Astrocyte of the hippocampus (primary cell): ENCODE measurements at regions not wholly inside any gene's neighbourhood (a gene's known extent, or its start where the extent isn't known, plus 50 kb on each side); places are given as distances from the start of the nearest gene placed in this dataset.
A peak's percentile ranks its signal among the peaks of the same experiment; 100 is the strongest.
"Not testable (repeated sequence)": the region's sequence is repeated elsewhere in the genome, so short reads cannot be mapped to it uniquely, and the experiment has no call there.

Experiments used
- DNase-seq: peaks from one replicate; pipeline ENCODE4 v3.0.0; 2011; ENCODE audit warnings: low read depth, low spot score

DNA sequence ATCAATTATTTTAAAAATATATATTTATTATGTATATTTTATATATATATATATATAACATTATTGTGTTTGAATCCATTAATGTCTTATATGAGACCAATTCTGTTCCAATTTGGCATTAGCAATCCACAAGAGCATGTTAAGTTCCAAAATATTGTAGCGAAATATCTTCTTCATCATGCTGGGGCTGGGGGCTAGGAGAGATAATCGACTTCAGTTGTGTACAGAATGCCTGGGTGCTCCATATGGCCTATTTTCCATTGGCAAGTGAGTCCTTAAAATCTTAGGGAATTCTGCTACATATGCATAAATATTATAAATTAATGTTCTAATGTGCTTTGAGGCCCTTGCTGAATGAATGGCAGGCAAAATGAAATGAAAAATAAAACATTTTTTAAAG, 117.7 kb downstream of the PCDH7 start:
- no peak for DNase-seq

DNA sequence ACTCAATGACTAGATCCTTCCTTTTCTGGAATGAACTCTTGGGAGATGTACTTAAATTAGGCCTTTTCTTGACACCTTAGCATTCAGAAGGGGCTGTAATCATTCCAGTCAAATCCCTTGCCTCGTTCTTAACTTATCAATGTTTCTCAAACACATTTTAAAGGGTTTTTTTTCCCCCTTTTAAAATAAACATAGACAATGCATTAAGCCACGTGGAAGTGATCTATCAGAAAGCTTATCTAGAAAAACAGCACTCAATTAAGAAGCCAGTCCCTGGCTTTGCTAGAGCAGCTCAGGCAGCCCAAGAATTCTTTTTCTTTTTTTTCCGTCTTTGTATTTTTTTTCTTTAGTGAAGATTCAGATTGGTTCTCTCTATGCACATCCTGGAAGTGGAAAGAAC, 118.2 kb downstream of the PCDH7 start:
- DNase-seq, result no peak

DNA sequence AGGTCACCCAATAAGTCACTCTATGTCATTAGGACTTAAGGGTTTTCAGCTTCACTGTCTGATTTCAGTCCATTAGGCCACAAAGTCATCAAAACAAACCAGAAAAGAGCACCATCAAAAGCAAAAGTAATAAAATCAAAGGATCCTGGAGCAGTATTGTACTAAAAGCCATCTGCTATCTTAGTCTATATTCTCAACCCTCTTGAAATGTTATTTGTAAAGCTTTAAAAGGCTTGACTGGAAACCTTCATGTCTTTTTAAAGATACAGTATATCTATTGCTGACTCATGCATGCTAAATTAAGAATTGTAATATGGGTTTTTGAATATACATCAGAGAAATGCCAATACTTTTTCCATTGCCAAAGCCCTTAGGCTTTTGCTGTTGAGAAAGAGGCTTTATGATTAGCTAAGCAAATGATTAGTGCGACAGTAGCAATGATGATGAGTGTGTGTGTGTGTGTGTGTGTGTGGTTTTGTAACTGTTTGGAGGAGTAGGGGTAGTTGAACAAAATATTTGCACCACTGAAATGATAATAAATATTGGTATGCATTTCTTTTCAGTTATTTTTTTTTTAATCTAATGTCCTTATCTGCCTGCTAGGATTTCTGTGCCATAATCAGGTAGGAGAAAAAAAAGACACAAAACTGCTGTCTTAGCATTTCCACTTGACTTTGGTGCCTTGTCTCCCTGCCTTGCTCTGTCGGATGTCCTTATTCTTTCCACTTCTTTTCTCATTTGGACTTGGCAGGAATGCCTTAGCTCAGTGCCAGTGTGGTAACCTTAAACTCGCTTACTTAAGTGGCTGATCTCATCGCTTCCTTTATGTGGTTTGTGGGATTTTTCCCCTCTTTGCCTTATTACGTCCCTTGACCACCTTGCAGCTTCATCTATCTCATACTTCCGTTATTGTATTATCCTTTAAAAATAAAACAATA, 119.7 kb downstream of the PCDH7 start:
- DNase-seq, result peak; percentile 89

DNA sequence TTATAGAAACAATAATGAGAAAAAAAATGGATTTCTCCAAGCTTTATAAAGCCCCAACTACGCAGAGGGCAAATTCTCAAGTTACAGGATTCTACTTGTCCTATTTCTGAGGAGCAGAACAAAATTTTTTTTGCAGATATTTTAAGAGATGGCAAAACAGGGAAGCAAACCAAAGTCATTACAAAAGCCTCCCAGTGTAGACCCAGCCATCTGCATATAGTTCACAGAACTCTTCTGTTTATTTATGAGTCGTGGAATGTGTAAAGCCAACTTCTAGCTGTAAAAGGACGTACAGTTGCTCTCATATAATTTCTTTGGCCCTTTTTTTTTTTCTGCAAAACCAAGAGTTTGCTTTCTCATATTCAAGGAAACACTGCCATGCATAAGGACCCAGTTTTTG, 120.4 kb downstream of the PCDH7 start:
- DNase-seq, result peak; percentile 33

DNA sequence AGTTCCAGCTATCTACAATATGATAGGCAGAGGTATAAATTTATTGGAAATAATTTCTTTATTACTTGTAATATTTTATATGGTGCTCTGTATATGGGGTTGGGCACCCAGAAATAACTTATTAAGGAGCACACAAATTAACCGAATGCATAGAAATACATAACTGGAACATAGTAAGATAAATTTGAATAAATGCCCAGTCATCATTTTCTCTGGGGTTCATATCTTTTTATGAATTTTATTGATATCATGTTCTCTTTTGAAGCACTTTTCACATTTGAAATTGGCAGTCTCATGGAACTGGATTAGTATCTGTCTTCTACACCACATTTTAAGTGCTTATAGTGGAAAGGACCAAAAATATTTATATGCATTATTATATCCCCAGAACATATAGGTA, 122.0 kb downstream of the PCDH7 start:
- DNase-seq, result no peak

DNA sequence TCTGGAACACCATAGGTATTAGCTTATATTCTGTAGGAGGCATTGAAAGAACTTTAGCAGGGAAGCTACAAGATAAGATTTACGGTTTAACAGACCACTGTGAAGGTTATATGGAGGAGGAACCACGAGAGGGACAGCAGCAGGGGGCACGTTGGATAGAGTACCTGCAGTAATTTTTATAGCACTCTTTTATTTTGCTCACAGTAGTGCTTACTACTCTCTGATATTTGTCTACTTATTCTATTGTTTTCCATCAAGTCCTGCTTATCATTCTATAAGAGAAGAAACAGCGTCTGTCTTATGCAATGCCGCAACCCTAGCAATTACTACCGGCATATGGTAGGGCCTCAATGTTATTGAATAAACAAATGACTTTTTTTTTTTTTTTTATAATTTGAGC, 122.5 kb downstream of the PCDH7 start:
- DNase-seq, result no peak

DNA sequence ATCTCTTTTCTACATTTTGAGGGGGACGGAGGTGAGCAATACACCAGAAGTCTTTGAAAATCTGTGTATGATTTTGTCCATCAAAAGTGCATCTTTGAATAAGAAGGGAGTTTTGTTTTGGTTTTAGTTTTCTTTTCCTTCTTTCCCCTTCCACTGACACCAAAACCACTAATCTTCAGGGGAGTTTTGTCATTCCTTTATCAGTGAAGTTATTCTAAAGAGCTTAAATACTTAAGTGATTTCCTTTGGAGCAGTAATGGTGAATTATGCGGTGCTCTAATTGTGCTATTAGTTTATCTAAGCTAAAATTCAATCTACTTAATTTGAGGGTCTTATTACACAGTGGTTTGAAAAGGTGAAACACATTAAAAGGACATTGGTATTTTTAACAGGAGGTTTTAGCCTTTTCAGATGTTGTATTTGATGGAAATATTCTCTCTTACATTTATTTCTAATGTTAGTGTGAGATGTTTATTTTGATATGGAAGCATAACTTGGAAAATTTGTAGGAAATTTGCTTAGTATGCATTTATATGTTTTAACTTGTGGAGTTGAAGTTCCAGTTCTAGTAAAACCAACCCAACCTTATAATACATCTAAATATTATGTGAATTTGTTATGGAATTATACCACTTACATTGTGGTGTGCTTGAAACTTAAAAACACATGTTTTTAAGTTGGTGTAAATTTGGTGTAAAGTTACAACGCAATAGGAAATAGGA, 124.9 kb downstream of the PCDH7 start:
- DNase-seq, result no peak

DNA sequence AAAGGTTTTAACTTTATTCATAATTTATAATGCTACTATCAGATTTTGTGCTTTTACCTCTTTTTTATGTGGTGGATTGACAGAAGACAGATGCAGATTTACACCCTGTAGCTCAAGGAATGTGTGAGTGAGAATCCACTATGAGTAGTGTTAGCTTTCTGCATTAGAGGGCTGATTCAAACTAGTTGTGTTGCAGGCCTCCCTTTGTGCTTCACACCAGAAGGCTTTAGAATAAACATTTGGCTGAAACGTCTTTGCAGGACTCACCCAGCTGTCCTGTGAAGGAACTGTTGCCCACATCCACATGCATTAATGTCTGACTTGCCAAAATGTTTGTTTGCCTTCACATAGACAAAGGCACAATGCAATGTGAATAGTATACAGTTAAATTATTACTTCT, 127.0 kb downstream of the PCDH7 start:
- no peak for DNase-seq

DNA sequence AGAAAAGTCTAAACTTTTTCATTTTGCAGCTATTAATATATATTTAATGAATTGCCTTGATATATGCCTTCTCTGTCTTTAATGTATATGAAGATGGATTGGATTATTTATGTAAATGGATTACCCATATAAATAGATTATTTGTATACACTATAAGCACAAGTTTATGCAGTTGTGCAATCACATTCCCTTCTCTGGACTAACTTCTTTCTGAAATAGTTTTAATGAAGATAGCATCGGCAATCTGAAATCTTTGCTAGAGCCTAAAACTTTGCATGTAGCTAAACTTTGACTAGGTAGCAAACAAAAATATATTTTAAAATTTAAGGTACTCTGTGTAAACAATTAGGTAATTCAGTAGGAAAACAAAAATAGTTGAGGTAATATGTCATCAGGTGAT, 127.8 kb downstream of the PCDH7 start:
- no peak for DNase-seq

DNA sequence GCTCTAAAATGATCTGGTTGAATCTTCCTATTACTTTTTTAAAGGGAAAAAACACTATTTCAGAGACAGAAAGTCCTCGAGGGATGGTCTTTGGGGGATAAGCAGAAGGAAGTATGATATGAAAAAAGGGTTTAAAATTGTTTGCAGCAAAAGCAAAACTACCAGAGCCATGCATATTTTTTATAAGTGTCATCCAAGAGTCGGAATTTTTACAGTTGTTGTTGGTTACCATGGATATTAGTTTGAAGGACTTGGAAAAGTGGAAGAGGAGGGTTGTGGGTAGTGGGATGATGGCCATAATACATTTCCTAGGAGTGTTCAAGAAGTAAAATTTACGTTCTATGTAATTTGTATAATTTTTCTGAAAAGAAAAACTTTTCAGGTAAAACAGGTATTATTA, 134.4 kb downstream of the PCDH7 start:
- no peak for DNase-seq

DNA sequence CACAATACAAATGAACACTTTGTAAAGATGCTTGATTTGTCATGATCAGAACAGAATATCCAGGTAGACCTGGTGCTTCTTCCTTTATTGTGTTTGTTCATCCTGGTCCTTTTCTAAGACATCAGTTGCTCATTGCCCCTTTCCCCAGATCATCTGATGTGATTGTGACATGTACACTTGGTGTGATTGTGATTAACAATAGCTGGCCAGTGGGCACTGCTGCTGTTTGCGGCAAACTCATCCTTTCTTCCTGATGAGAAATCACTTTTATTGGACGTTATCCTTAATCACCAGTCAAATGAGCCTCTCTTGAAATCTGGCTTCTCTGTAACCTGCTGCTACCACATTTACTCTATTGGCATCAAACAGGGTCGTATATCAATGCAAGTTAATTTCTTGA, 135.1 kb downstream of the PCDH7 start:
- DNase-seq, result no peak

DNA sequence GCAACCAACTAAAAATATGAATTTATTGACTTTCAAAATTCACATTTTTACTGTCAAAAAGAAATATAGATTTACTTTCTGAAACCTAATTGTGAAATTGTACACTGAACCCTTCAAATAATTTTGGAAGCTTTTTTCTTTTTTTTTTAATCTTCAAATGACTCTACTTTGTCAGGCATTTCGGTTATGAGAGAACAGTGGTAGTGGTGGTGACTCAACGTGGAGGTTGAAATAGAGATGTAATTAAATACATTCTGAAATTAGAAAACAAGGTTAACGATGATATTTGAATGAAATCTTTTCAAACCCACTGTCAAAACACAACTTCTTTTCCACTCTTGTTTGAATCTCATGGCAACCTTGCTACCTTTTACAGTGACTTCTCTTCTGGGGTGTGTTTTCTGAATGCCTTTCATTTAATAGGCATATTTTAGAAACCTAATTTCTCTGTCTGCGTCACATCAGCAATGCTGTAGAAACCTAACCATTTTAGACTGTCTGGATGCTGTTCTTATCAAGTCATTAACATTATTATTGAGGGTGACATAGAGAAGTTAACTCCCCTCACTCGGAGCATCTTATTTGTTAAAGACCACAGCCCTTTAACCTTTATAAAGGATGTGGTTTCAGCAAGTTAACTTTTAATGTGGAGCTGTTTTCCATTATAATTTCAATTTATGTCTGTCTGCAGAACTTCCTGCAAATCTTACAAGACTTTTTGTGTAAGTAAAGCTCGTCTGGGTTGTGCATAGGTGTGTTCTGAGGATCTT, 136.8 kb downstream of the PCDH7 start:
- DNase-seq, result no peak

DNA sequence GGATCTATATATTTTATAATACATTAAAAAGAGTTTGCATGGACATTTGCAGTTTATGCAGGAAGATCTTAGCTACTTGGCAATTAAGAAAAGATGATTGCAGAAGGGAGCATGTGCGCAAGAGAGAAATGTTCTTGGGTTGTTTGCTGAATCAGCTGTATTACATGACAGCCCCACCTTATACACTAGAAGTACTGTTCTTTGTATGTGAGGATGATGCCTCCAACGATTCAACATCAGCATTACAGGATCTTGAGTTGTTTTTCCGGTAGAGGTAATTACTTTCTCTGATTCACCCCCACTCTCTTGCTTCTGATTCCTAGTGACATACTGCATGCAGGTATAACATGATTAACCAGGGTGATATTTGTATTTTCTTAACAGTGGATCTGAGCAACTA, 140.8 kb downstream of the PCDH7 start:
- no peak for DNase-seq

DNA sequence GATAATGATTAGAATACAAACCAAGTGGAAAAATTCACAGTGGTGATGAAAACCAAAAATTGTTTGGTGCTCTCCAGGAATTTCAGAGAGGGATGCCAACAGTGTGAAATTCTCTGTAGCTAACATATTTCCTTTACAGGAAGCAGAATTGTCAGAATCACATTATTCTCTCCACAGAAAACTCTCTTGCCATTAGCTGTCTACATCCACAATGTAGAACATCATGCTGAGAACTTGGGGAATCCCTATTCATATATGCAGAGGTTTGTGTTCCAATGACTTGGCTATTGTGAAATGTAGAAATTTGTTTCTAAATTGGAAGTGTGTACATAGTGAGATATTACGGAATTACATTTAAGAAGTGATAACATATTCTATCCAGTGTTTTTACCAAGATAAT, 142.0 kb downstream of the PCDH7 start:
- no peak for DNase-seq

DNA sequence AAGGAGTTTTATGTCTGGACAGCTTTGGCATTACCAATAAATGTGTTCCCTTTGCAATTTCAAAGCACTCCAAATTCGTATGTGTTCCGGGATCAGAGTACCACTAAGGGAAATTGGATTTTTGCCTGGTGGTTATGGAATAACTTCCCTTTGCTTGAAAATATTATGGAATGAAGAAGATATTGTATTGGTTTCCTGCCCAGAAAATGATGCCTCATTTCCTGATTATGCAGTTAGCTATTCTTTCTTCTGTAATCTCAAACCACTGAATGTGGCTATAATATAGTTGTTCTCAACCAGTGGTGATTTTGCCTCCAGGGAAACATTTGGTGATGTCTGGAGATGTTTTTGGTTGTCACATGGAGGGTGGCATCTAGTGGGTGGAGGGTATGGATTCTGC, 142.9 kb downstream of the PCDH7 start:
- no peak for DNase-seq

DNA sequence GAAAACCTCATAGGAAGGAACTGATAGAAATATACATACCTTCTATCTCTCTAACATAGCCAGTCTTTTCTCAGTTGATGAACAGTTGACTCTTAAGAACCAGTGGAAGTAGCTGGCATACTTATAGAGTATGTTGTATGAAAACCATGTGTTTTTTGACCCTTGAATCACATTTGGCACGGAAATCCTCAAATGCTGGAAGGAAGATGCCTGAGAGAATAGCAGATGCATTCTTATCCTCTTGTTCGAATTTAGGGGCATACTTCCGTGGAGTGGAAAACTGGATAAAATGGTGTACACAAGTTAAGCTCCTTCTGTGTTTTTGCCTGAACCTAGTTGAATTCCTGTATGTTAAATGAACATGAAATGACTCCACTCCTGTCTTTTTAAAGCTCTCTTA, 145.5 kb downstream of the PCDH7 start:
- no peak for DNase-seq

DNA sequence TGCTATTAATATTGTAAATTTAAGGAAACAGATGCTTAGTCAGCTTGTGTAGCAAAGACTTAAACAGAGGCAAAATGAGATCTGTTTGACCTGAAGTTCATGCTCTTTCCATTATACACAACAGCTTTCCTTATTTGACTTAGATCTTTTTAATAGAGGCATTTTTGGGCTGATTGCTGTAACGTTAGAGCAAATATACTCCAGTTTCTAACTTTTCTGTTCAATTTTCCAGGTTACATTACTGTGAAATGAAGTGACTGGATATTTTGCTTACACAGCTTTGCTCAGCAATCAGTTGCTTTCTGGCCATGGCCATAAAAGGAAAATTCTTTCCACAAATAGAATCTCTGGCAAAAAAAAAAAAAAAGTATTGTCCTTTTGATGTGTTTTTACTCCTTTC, 146.2 kb downstream of the PCDH7 start:
- DNase-seq, result peak; percentile 60

DNA sequence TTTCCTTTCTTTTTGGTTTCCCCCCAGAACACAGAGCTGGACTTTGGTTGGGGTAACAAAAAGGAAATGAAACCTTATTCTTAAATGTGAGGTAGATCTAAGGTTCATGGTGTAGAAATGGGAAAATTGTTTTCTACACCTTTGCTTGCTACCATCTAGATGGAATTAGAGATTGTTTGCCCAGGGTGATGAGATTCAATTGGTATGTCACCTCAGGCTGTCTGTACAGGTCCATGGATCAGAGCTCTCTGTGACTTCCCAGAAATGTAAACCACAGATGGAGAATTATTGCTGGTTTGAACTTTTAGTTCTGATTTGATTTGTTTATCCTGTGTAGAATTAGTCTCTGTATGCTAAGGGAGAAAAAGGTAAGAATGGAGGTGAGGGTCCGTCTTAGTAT, 146.7 kb downstream of the PCDH7 start:
- DNase-seq, result peak; percentile 56

DNA sequence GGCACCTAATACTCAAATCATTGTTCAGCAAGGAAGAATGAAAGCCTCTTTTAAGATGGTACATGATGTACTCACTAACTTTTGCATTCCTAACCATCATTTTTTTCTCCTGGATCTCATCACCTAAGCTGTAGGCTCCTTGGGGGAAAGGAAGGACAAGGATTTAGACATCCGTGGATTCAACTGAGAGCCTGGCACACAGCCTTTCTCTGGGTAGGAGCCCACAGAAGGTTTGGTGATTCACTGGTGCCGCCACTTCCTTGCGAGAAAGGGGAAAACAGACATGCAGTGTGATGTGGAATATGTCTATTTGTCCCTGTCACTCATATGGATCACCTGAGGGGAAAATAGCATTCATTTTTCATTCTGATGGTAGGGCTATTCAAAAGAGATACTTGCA, 147.3 kb downstream of the PCDH7 start:
- DNase-seq, result peak; percentile 42

DNA sequence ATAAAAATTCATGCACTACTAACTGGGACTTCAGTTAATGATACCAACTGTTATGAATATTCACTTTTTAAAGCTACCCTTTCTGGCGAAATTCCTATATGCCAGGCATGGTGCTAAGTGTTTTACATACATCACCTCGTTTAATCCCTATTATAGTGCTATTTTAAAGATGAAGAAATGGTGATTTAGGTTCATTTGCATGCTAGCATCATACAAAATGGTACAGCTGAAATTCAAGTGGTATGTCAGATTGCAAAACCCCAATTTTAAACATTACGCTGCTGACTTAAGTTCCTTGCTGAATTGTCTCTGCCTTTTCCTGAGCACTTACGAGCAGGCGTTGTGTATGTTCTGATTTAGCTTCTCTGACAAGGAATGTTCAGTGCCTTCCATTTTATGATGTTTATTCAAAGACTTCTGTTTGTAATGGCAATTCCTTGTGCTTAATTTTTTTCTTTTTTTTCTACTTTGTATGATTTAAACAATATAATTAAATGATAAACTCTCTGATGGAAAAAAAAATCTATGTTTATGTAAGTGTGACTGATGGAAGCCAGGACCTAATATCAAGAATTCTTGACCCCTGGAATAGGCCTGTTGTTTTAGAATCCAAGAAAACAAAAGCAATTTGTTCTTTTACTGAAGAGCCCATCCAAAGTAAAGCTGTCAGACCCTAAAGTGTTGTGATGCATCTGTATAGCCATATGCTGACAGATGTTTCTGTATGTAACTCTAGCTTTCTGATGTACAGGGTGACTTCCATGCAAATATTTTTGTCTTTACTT, 148.1 kb downstream of the PCDH7 start:
- DNase-seq, result no peak

DNA sequence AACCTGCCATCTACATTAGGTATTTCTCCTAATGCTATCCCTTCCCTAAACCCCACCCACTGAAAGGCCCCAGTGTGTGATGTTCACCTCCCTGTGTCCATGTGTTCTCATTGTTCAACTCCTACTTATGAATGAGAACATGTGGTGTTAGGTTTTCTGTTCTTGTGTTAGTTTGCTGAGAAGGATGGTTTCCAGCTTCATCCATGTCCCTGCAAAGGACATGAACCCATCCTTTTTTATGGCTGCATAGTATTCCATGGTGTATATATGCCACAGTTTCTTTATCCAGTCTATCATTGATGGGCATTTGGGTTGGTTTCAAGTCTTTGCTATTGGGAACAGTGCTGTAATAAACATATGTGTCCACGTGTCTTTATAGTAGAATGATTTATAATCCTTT, 149.2 kb downstream of the PCDH7 start:
- DNase-seq, result not testable (repeated sequence)

DNA sequence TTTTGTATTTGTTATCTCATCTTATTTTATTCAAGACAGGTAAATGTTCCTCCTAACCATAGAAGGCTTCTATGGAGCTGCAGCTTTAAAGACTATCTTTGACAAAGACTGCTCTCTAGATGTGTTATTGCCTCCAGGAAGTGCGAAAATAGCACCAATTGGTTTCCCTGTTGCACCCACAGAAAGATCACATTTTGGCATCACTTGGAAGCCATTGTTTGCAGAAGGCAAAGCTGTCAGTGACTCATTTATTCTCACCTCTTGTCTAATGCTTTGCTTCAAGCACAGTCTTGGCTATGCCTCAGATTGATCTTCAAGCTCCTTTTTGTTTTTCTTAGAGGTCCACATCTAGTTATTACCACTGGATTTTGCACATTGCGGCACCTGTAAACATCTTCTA, 150.3 kb downstream of the PCDH7 start:
- no peak for DNase-seq
